ENCODE measurements at regions not wholly inside any gene's neighbourhood (a gene's known extent, or its start where the extent isn't known, plus 50 kb on each side); places are given as distances from the start of the nearest gene placed in this dataset.
"Not testable (repeated sequence)": the region's sequence is repeated elsewhere in the genome, so short reads cannot be mapped to it uniquely, and the experiment has no call there.

DNA sequence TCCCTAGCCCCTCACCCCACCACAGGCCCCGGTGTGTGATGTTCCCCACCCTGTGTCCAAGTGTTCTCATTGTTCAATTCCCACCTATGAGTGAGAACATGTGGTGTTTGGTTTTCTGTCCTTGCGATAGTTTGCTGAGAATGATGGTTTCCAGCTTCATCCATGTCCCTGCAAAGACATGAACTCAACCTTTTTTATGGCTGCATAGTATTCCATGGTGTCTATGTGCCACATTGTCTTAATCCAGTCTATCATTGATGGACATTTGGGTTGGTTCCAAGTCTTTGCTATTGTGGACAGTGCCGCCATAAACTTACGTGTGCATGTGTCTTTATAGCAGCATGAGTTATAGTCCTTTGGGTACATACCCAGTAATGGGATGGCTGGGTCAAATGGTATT is 232.1 kb downstream of the ASMT start:
- TF ChIP-seq, protein P1, sequence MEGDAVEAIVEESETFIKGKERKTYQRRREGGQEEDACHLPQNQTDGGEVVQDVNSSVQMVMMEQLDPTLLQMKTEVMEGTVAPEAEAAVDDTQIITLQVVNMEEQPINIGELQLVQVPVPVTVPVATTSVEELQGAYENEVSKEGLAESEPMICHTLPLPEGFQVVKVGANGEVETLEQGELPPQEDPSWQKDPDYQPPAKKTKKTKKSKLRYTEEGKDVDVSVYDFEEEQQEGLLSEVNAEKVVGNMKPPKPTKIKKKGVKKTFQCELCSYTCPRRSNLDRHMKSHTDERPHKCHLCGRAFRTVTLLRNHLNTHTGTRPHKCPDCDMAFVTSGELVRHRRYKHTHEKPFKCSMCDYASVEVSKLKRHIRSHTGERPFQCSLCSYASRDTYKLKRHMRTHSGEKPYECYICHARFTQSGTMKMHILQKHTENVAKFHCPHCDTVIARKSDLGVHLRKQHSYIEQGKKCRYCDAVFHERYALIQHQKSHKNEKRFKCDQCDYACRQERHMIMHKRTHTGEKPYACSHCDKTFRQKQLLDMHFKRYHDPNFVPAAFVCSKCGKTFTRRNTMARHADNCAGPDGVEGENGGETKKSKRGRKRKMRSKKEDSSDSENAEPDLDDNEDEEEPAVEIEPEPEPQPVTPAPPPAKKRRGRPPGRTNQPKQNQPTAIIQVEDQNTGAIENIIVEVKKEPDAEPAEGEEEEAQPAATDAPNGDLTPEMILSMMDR (IDR thresholded peaks at IDR 0.05), result not testable (repeated sequence)
- not testable (repeated sequence) for TF ChIP-seq POLR2A (IDR thresholded peaks at IDR 0.05)

All from esophagus squamous epithelium (tissue), 4 donors.